Ovary (tissue), 7 donors: ENCODE measurements at regions not wholly inside any gene's neighbourhood (a gene's known extent, or its start where the extent isn't known, plus 50 kb on each side); places are given as distances from the start of the nearest gene placed in this dataset.

Source experiments
- DNase-seq, 5 donors: peaks; one replicate each; pipeline ENCODE4 v3.0.0-alpha.2; 2019 to 2020
- H3K27ac ChIP-seq, 2 donors: fragments of 200-600 bp; one replicate each; pipeline versions ENCODE4 v1.5.1 to v1.8.0; 2019 to 2022
- H3K27me3 ChIP-seq: fragments of 200-600 bp; one replicate; pipeline ENCODE4 v1.8.0; 2022
- H3K36me3 ChIP-seq: fragments of 200-600 bp; sonication (generic); one replicate; pipeline ENCODE4 v1.5.1; 2019
- H3K4me1 ChIP-seq: one replicate; pipeline ENCODE4 v1.8.1; 2013; ENCODE audit warnings: mild to moderate bottlenecking, moderate library complexity; ENCODE audit not compliant: insufficient read depth
- H3K4me3 ChIP-seq: fragments of 200-600 bp; sonication (generic); one replicate; pipeline ENCODE4 v1.5.1; 2017
- H3K9me3 ChIP-seq, 2 donors: fragments of 200-600 bp in 1 of 2; sonication (generic) in 1 of 2; one replicate each; pipeline versions ENCODE4 v1.5.1 to v1.8.1; 2013 to 2019; ENCODE audit warnings: mild to moderate bottlenecking in 1 of 2, moderate library complexity in 1 of 2
- CTCF ChIP-seq, 3 donors: fragments of 450-650 bp in 2 of 3; fragments of 200-600 bp in 1 of 3; IDR thresholded peaks; one replicate each; pipeline versions ENCODE4 v1.5.1 to v1.8.0; 2016 to 2022; ENCODE audit warnings: antibody characterized with exemption in 3 of 3, mild to moderate bottlenecking in 1 of 3
- EP300 ChIP-seq: sonication (generic); formaldehyde crosslinking; IDR thresholded peaks from one replicate; pipeline ENCODE4 v1.6.1; 2017; ENCODE audit warnings: antibody characterized with exemption
- POLR2A ChIP-seq: fragments of 450-650 bp; IDR thresholded peaks from one replicate; pipeline ENCODE4 v1.6.1; 2017; ENCODE audit warnings: antibody characterized with exemption, mild to moderate bottlenecking, moderate library complexity
- WGBS, 3 donors: extraction: QIAGEN DNeasy Blood & Tissue Kit in 1 of 3; methylation state at CpG; one replicate each; pipeline versions ENCODE4 v1.1.5 to v1.1.7; 2013 to 2017; 5-methylcytosine and 5-hydroxymethylcytosine counted together
- intact Hi-C, 4 donors: fragments of 100-400 bp; cut with DNase I; formaldehyde crosslinking; loops; one replicate each; pipeline versions ENCODE4 v1.11.0 to v1.15.1; 2022 to 2023
- donor health status: DM: no; HTN: no; CAD: no; lungs with moderate emphysema.
- donor health status: DM: no; HTN: no; CAD: no.
- donor health status: Bipolar disorder and iron deficiency.
- donor health status: DM: no; HTN: no; CAD: no.
- donor health status: DM: yes; HTN: yes; CAD: no.

GRCh38 chr18:22486667-22487066 is 69.0 kb upstream of the CTAGE1 start:
- TF ChIP-seq POLR2A (no peak), CTCF (IDR thresholded peaks at IDR 0.05) (no peak), EP300 (no peak)
- no peak overlapping the region for H3K4me3 ChIP-seq
- 34 to 52% (median 51%) methylated on average over 1 of the region's 1 CpG for WGBS, 3 donors
- intact Hi-C loops: no loop called here
- H3K4me1 ChIP-seq: no peaks in the 10 kb centered on the region
- H3K9me3 ChIP-seq: no peaks in the 10 kb centered on the region
- H3K36me3 ChIP-seq: no peaks in the 10 kb centered on the region
- DNase-seq: no peak
- no peak overlapping the region for H3K27ac ChIP-seq
- no peaks in the 10 kb centered on the region for H3K27me3 ChIP-seq

GRCh38 chr18:22488554-22488953 is 70.8 kb upstream of the CTAGE1 start:
- Histone ChIP-seq H3K36me3 (no peaks in the 10 kb centered on the region), H3K9me3 (no peaks in the 10 kb centered on the region), H3K4me1 (no peaks in the 10 kb centered on the region), H3K4me3 (no peak overlapping the region), H3K27me3 (no peaks in the 10 kb centered on the region), H3K27ac (no peak overlapping the region)
- DNase-seq: peak in 1 of 5 donors; percentile 70
- TF ChIP-seq CTCF (IDR thresholded peaks at IDR 0.05) (no peak), POLR2A (no peak), EP300 (no peak)
- 50 to 69% (median 67%) methylated on average over 5 of the region's 5 CpGs for WGBS, 3 donors
- intact Hi-C loops: no loop called here

- intact Hi-C loops: no loop called here
These were observed 72.0 kb upstream of the CTAGE1 start for GRCh38 chr18:22489704-22490103.

GRCh38 chr18:22490429-22490846 is 72.7 kb upstream of the CTAGE1 start:
- intact Hi-C loops: no loop called here
- Histone ChIP-seq H3K9me3 (no peaks in the 10 kb centered on the region), H3K36me3 (no peaks in the 10 kb centered on the region), H3K27me3 (no peaks in the 10 kb centered on the region), H3K27ac (no peak overlapping the region), H3K4me1 (no peaks in the 10 kb centered on the region), H3K4me3 (no peak overlapping the region)
- WGBS, 3 donors: 65 to 76% (median 68%) methylated on average over 4 of the region's 4 CpGs
- DNase-seq: no peak
- TF ChIP-seq EP300 (no peak), POLR2A (no peak), CTCF (IDR thresholded peaks at IDR 0.05) (no peak)

More at GRCh38 chr18:22489704-22490103, 72.0 kb upstream of the CTAGE1 start:
- no peaks in the 10 kb centered on the region for H3K9me3 ChIP-seq
- H3K4me3 ChIP-seq: no peak overlapping the region
- H3K27ac ChIP-seq: no peak overlapping the region
- H3K4me1 ChIP-seq: no peaks in the 10 kb centered on the region
- no peak for DNase-seq
- WGBS, 3 donors: 44 to 52% (median 49%) methylated on average over 1 of the region's 1 CpG
- TF ChIP-seq EP300: no peak
- no peak for TF ChIP-seq POLR2A
- TF ChIP-seq CTCF (IDR thresholded peaks at IDR 0.05): no peak
- no peaks in the 10 kb centered on the region for H3K36me3 ChIP-seq
- H3K27me3 ChIP-seq: no peaks in the 10 kb centered on the region

- no peak for DNase-seq
- H3K9me3 ChIP-seq: no peaks in the 10 kb centered on the region
- H3K4me3 ChIP-seq: no peak overlapping the region
- H3K27ac ChIP-seq: no peak overlapping the region
- no peaks in the 10 kb centered on the region for H3K27me3 ChIP-seq
- H3K36me3 ChIP-seq: no peaks in the 10 kb centered on the region
- no peak for TF ChIP-seq POLR2A
- TF ChIP-seq CTCF (IDR thresholded peaks at IDR 0.05): no peak
- TF ChIP-seq EP300: no peak
- H3K4me1 ChIP-seq: no peaks in the 10 kb centered on the region
- intact Hi-C loops: no loop called here
These were observed 75.5 kb upstream of the CTAGE1 start for GRCh38 chr18:22493255-22493654.
